ENCODE measurements at regions not wholly inside any gene's neighbourhood (a gene's known extent, or its start where the extent isn't known, plus 50 kb on each side); places are given as distances from the start of the nearest gene placed in this dataset.

DNA sequence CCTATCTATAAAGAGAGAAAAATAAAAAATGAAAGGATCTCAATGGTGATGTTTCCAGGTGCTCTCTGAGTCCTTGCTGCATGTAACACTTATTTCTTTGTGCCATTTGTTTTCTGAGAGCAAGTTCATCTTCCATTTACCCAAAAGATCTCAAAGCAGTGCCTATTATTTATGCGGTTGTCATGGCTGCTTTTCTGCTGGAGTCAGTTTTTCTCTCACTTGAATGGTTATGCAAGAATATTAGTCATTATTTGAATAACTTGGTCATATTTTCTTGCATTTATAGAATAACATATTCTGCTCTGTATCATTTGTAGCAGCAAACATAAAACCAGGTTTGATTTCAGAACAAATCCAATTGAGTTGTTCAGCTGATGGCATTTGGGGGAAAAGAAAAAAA, 141.8 kb upstream of the G2E3 start:
- no peak for TF ChIP-seq CTCF (IDR thresholded peaks at IDR 0.05)
- TF ChIP-seq EP300 (IDR thresholded peaks at IDR 0.05): no peak

All from gastroesophageal sphincter (tissue), 3 donors.